ENCODE measurements at regions not wholly inside any gene's neighbourhood (a gene's known extent, or its start where the extent isn't known, plus 50 kb on each side); places are given as distances from the start of the nearest gene placed in this dataset.

- intact Hi-C loops (cut with DNase I, micrococcal nuclease): no loop called here
- TF ChIP-seq CTCF (IDR thresholded peaks at IDR 0.05): no peak
- Histone ChIP-seq H3K9me3 (no peaks in the 10 kb centered on the region), H3K36me3 (ENCODE audit: low read depth) (no peaks in the 10 kb centered on the region), H3K4me3 (no peak overlapping the region), H3K4me1 (ENCODE audit: low read depth) (no peaks in the 10 kb centered on the region)
- ATAC-seq (no peak), DNase-seq (no peak)
These were observed 105.1 kb upstream of the ATP1B1 start for GRCh38 chr1:169001353-169001752.

GRCh38 chr1:169003864-169004516 is 102.5 kb upstream of the ATP1B1 start:
- Histone ChIP-seq H3K9me3 (no peaks in the 10 kb centered on the region), H3K4me1 (ENCODE audit: low read depth) (no peaks in the 10 kb centered on the region), H3K36me3 (ENCODE audit: low read depth) (no peaks in the 10 kb centered on the region), H3K4me3 (no peak overlapping the region)
- intact Hi-C loops (cut with DNase I, micrococcal nuclease): no loop called here
- ATAC-seq (no peak), DNase-seq (no peak)
- TF ChIP-seq CTCF (IDR thresholded peaks at IDR 0.05): no peak

- Histone ChIP-seq H3K4me3 (no peak overlapping the region), H3K9me3 (no peaks in the 10 kb centered on the region), H3K36me3 (ENCODE audit: low read depth) (no peaks in the 10 kb centered on the region), H3K4me1 (ENCODE audit: low read depth) (no peaks in the 10 kb centered on the region)
- no peak for ATAC-seq
- no peak for DNase-seq
- TF ChIP-seq CTCF (IDR thresholded peaks at IDR 0.05): no peak
- intact Hi-C loops (cut with DNase I, micrococcal nuclease): no loop called here
These were observed 100.7 kb upstream of the ATP1B1 start for GRCh38 chr1:169005776-169006175.

GRCh38 chr1:169009666-169010065 is 96.8 kb upstream of the ATP1B1 start:
- Histone ChIP-seq H3K4me1 (ENCODE audit: low read depth) (no peaks in the 10 kb centered on the region), H3K36me3 (ENCODE audit: low read depth) (no peaks in the 10 kb centered on the region), H3K4me3 (no peak overlapping the region), H3K9me3 (no peaks in the 10 kb centered on the region)
- no peak for ATAC-seq
- DNase-seq: no peak
- intact Hi-C loops (cut with DNase I, micrococcal nuclease): no loop called here
- TF ChIP-seq CTCF (IDR thresholded peaks at IDR 0.05): no peak

GRCh38 chr1:169012416-169012815 is 94.1 kb upstream of the ATP1B1 start:
- no peak overlapping the region for H3K4me3 ChIP-seq
- H3K9me3 ChIP-seq: no peaks in the 10 kb centered on the region
- no peak for DNase-seq
- no peaks in the 10 kb centered on the region for H3K36me3 ChIP-seq (ENCODE audit: low read depth)
- H3K4me1 ChIP-seq (ENCODE audit: low read depth): no peaks in the 10 kb centered on the region
- intact Hi-C loops (cut with DNase I, micrococcal nuclease): no loop called here
- no peak for TF ChIP-seq CTCF (IDR thresholded peaks at IDR 0.05)
- no peak for ATAC-seq

- H3K4me3 ChIP-seq: no peak overlapping the region
- no peaks in the 10 kb centered on the region for H3K36me3 ChIP-seq (ENCODE audit: low read depth)
- H3K9me3 ChIP-seq: no peaks in the 10 kb centered on the region
- TF ChIP-seq CTCF (IDR thresholded peaks at IDR 0.05): no peak
- DNase-seq: no peak
- intact Hi-C loops (cut with DNase I, micrococcal nuclease): no loop called here
- no peak for ATAC-seq
- H3K4me1 ChIP-seq (ENCODE audit: low read depth): peaks cover 8% of the 10 kb centered on the region
These were observed 92.7 kb upstream of the ATP1B1 start for GRCh38 chr1:169013821-169014220.

Data from mucosa of descending colon (tissue), 3 donors.